ENCODE measurements at regions not wholly inside any gene's neighbourhood (a gene's known extent, or its start where the extent isn't known, plus 50 kb on each side); places are given as distances from the start of the nearest gene placed in this dataset.

- TF ChIP-seq CTCF (IDR thresholded peaks at IDR 0.05; ENCODE audit: extremely low read depth in 1 of 2, insufficient read depth in 1 of 2, low read depth in 1 of 2, low read length in 2 of 2) (no peak), MAX (IDR thresholded peaks at IDR 0.05; ENCODE audit: insufficient read depth, insufficient read length) (no peak), POLR2AphosphoS5 (IDR thresholded peaks at IDR 0.05; ENCODE audit: insufficient read depth, low read depth, low read length) (no peak), EZH2 (IDR thresholded peaks at IDR 0.05; ENCODE audit: borderline replicate concordance, low read depth, low read length, severe bottlenecking) (no peak), POLR2A (IDR thresholded peaks at IDR 0.05; ENCODE audit: low read depth, low read length) (no peak), FOS (IDR thresholded peaks at IDR 0.05; ENCODE audit: borderline replicate concordance, insufficient read depth, low read length) (no peak), JUN (IDR thresholded peaks at IDR 0.05; ENCODE audit: borderline replicate concordance, insufficient read depth, insufficient read length, low read depth) (no peak), MYC (IDR thresholded peaks at IDR 0.05; ENCODE audit: low read depth, low read length) (no peak), GATA2 (IDR thresholded peaks at IDR 0.05; ENCODE audit: insufficient read depth, insufficient read length, low read depth, low read length) (no peak)
Observed at GRCh38 chr17:71845337-71845736, 275.5 kb upstream of the SOX9 start.

Measured in endothelial cell of umbilical vein (primary cell).